Fibroblast of lung (primary cell): ENCODE measurements at regions not wholly inside any gene's neighbourhood (a gene's known extent, or its start where the extent isn't known, plus 50 kb on each side); places are given as distances from the start of the nearest gene placed in this dataset.

Experiments used
- CTCF ChIP-seq, 2 donors: IDR thresholded peaks in 1 of 2; conservative IDR thresholded peaks in 1 of 2; 1 replicate in 1 of 2; 2 replicates in 1 of 2; pipeline ENCODE4 v1.5.1; 2011 to 2012; ENCODE audit warnings: low read length in 2 of 2, control low read depth in 1 of 2, inconsistent platforms in 1 of 2, low read depth in 1 of 2, mild to moderate bottlenecking in 1 of 2
- EZH2 ChIP-seq: IDR thresholded peaks from 2 replicates; pipeline ENCODE4 v1.5.1; 2012; ENCODE audit warnings: low read length, control low read depth, mild to moderate bottlenecking; ENCODE audit errors: missing control alignments

DNA sequence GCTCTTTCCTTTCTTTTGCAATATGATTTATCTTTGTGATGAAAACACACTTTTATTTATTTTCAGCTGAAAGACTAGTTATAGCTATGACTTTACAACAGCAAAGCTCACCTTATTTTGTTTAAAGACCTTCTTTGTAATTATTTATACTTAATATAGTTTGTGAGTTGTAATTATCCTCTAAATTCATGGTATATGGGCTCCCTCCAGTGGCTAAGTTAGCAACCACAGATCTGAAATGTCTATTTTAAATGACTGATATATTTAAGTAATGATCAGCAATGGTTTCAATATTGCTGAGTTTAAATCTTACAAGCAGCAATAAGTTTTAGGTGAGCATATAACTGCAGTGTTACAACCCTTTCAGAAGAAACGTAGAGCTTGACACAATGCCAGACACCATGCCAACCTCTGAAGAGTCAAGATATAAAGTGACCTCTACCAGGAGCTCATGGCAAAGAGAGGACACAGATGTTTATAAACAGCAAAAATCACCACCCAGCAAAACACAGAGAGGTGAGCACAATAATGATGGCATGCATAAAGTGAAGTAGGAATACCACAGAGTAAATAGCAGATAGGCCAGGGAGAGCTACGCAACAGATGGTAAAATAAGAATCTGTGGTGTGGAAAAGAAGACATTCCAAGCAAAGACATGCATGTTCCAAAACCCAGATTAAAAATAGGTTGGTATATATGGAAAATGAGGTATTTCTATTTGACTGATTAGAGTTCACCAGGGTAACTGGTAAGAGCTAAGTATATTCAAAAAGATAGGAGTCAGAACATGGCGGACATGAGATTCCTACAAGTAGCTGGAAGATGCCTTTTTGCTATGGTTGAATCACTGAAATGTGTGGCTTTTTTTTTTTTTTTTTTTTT is 143.7 kb upstream of the ZNF385D start:
- TF ChIP-seq CTCF (conservative IDR thresholded peaks at IDR 0.05 in 1 of 2, IDR thresholded peaks at IDR 0.05 in 1 of 2; ENCODE audit: low read depth in 1 of 2, low read length in 2 of 2) (peak; percentile 48 to 63), EZH2 (no peak)
